HG02973 (cell line): ENCODE measurements at regions not wholly inside any gene's neighbourhood (a gene's known extent, or its start where the extent isn't known, plus 50 kb on each side); places are given as distances from the start of the nearest gene placed in this dataset.
"Not testable (repeated sequence)": the region's sequence is repeated elsewhere in the genome, so short reads cannot be mapped to it uniquely, and the experiment has no call there.

Source experiments
- ATAC-seq: cut with Tn5 transposase; IDR thresholded peaks from one replicate; pipeline ENCODE4 v1.9.1; 2021; ENCODE audit warnings: moderate library complexity; ENCODE audit not compliant: unreplicated experiment

DNA sequence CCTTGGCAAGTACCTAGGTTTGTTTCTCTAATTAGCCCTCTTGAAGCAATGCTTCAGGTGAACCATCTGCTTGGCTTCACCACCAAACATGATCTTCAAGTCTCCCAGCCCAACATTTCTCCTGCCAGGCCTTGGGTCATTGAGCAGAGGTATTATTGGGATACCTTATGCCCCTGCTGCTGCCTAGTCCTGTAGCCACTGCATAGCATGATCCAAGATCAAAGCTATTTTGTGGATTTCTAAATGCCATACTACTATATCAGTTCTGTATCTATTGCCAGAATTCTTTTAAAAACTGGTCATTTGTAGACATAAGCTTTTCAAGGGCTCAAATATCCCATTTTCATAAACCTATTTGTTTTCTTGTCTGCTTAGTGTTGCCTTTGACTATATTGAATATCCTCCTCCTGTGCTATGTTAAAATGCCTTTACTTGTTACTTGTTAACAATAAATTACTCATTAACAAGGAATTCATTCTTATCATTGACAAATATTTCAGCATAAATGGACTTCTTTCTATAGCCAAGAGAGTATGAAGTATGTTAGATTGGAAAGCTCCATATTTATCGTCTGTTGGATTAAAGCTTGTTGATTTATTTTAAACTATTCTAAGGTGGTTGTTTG lies 204.5 kb upstream of the RBBP8 start:
- no peak for ATAC-seq

DNA sequence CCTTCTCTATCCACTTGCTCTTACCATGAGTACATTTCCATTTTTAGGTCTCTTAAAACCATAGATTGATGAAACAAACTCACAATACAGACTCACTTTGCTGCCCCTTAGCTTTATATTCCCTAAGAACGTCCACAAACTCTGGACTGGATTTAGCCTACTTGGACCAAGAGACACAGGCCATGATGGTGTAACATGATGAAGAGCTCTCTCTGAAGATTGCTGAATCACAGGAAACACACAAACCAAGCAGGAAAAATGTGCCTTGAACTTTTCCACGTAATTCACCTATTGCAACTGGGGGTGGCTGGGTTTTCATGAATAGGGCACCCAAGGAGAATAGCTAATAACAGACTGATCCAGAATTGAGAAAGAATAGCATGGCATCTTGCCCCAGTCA lies 201.7 kb upstream of the RBBP8 start:
- ATAC-seq = no peak

DNA sequence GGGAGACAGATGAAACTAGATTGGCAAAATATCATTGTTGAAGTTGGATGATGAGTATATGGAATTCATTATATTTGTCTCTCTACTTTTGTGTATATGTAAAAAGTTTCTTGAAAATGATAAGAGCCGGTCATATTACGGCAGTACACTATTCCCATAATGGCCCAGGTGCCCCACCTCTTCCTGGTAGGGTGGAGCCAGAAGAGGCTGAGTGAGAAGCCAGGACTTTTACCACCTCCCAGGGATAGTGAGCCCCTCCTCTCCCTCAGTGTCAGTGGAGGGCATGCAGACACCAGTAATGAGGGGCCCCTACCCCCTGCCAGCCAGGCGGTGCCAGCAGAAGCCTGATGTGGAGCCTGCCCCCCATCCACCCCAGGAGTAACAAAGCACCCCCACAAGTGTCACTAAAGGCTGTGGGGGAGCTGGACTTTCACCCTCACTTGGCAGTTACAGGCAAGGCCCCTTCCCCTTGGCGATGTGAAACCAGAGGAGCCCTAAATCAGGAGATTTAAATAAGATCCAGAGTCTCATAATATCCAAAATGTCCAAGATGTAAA lies 198.9 kb upstream of the RBBP8 start:
- no peak for ATAC-seq

DNA sequence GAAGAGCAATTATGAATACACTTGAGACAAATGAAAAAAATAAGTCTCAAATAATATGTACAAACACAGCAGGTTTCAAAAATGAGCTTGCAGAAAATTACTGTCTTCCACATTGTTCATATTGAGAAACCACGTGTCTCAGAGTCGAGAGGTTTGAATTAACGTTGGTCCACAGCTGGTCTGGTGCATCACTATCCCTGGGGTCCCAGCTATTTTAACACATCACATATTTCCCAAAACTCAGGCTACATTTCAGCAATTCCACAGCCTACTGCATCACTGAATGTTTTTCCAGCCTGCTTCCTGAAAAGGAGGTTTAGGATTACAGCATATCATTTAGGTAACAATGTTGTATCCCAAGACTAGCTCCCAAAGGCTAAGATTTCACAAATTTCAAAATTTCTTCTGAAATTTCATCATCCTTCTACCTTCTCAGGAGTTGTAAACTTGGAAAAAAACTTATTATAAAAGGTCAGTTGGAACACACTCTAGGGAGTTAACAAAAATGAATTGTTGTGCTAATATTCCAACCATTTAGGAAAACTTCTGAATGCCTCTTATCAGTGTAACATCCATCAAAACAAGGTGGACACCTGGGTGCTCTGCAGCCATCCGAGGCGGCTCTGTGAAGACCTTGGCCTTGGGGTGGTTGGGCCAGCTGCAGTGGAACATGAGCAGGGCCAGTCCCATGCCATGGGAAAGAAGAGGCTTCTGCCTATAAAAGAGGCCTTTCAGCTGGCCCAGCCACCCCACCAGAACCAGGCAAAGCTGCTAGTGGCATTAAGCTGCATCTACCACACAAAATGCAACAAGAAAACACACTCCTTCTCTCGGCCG lies 198.1 kb upstream of the RBBP8 start:
- no peak for ATAC-seq

DNA sequence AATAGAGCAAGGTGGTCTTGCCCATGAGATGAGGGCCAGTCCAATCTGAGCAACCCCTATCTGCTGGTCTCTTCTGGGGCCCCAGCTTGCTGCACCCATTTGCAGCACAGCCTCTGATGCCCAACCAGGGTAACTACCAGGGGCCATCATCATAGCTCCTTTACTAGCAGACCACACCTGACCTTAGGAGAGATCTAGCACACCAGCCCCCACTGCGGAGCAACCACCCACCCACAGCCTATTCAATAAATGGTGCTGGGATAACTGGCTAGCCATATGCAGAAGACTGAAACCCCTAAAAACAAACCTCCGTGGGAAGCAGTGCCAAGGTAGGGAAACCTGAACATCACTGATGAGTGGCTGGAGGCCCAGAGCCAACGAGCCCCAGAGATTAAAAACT lies 196.1 kb upstream of the RBBP8 start:
- no peak for ATAC-seq

DNA sequence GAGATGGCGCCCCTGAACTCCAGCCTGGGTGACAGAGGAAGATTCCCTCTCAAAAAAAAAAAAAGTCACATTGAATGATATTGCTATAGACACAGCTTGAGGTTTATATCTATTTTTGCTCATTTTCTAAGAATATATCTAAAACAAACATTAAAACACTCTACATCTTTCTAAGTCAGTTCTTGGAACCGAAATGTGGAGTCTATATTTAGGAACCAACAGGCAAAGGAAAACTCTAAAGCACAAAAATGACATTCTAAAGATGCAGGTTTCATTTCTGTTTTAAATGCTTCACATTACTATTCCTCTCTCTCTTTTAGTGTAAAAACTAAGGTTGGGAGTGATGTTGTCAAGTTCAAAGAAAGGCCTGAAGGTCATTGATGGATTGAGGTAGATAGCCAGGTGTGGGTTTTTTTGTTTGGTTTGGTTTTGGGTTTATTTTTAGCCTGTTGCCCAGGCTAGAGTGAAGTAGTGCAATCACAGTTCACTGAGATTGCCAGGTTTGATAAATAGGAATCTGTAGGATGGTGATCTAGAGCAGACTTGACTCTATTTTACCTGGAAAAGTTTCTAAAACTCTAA lies 194.0 kb upstream of the RBBP8 start:
- ATAC-seq = no peak

DNA sequence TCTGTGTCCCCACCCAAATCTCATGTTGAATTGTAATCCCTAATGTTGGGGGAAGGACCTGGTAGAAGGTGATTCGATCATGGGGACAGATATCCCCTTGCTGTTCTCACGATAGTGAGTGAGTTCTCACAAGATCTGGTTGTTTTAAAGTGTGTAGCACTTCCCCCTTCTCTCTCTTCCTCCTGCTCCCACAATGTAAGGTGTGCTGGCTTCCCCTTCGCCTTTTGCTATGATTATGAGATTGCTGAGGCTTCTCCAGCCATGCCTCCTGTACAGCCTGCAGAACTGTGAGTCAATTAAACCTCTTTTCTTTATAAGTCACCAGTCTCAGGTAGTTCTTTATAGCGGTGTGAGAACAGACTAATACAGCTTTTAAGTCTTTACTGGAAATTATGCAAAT lies 193.3 kb upstream of the RBBP8 start:
- no peak for ATAC-seq

DNA sequence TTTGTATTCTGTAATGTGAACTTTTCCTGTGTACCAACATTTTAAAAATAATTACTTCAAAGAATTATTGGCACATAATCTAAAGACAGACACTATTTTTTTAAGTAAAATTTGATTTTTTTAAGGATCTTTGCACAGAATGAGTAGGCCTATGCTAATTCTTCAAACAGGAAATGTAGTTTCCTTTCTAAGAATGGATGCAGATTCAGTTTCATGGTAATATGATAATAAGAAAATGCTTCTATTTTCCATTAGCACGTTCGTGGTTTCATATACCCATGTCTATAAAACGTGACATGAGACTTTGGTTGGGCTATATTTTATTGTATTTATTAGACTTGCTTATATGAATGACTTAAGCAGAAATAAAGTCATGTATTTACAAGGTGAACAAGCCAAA lies 191.8 kb upstream of the RBBP8 start:
- no peak for ATAC-seq

DNA sequence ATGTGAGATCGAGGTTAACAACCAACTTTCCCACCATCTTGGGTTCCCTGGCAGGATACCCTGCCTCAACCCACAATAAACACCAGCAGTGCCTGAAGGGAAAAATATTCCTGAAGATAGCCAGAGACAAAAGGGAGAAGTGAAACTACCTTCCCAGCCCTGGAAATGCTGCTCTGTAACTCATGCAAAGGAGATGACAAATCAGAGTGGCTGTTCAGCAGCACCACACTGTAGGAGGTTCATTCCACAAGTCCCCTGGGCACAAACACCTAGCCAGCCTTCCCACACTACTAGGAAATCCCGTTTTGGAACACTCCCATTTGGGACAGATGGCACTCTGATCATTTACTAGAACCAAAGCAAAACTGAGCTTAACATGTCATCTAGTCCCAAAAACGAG lies 190.7 kb upstream of the RBBP8 start:
- ATAC-seq = no peak

DNA sequence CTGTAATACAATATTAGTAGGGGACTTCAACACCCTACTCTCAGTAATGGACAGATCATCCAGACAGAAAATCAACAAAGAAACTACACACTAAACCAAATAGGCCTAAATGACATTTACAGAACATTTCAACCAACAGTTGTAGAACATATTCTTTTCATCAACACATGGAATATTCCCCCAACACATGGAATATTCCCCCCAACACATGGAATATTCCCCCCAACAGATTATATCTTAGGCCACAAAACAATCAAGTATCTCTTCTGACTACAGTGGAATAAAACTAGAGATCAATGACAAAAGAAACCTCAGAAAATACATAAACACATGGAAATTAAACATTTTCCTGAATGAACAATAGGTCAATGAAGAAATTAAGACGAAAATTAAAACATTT lies 187.2 kb upstream of the RBBP8 start:
- ATAC-seq = no peak

DNA sequence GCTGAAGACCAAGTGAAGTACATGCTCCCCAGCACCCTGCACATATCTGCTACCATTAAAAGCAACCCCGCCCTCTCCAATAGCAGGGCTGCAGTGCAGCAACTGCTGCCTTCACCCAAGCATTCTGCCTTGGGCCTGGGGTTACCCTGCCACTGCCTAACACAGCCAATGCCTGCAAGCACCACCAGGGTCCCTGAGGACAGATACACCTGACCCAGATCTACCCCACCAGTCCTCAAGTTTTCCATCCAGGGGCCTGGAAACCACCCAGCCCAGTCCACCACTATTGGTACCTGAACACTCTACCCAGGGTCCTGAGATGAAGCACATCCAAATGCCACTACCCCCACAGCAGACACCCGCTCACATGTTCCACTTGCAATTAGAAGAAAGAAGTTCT lies 181.1 kb upstream of the RBBP8 start:
- ATAC-seq = no peak

DNA sequence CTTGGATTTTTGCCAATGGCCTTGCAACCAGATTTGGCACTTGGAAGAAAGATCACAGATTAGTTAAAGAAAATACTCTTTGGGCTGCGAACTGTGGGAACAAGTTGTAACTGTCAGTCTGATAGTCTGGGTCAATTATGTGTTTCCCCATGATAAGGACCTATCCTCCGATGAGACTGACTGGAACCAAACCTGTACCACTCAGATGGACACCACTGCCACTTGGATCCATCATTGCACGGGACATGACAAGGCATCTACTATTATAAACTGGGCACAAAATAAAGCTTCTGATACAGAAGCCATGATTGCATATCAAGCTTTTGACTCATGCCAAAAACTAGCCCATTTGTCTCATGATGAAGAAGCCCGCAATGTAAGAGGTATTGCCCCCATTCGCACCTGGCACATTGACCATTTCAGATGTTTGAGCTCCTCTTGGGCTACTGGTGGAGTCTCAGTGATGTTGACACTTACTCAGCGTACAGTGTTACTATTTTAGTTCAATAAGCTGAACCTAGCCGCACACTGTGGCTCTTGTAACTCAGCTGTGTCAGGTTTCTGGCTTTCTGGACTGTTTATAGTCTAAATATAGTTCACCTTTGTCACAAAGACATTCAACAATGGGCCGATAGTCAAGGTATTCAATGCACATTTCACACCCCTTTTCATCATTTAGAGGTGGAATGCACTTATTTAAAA lies 179.8 kb upstream of the RBBP8 start:
- no peak for ATAC-seq

DNA sequence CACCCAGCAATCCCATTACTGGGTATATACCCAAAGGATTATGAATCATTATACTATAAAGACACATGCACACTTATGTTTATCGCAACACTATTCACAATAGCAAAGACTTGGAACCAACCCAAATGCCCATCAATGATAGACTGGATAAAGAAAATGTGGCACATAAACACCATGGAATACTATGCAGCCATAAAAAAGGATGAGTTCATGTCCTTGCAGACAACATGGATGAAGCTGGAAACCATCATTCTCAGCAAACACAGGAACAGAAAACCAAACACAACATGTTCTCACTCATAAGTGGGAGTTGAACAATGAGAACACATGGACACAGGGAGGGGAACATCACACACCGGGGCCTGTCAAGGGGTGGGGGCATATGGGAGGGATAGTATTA lies 169.1 kb upstream of the RBBP8 start:
- not testable (repeated sequence) for ATAC-seq

DNA sequence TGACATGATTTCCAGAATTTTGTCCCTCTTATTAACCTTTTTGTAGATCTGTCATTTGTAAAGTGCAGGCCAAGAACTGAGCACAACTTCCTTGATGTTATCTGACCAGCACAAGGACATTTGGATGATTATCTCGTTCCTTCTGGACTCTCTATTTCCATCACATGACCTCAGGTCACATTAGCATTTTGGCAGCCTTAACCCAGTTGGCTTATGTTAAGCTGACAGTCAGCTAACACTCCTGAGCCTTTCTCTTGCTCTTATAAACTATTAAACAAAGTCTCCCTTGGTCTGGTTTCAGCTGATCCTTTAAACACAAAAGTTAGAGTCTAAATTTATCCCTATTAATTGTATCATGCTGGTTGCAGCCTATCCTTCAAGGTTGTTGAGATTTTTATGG lies 167.2 kb upstream of the RBBP8 start:
- no peak for ATAC-seq

DNA sequence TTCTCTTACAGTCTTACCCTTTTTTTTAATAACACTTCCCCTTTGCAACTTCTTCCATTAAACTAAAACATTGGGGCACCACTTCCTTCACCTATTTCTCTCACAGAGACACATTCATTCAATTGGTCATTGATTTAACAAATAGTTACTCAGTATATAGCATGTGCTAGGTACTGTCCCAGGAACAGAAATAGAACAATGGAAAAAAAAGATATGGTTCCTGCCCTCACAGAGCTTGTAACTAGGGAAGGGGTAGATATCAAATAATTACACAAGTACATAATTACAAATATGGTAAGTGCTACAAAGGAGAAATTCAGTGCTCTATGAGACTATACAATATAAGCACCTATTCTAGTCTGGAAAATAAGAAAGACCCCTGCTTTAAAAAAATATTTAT lies 165.5 kb upstream of the RBBP8 start:
- ATAC-seq = no peak

DNA sequence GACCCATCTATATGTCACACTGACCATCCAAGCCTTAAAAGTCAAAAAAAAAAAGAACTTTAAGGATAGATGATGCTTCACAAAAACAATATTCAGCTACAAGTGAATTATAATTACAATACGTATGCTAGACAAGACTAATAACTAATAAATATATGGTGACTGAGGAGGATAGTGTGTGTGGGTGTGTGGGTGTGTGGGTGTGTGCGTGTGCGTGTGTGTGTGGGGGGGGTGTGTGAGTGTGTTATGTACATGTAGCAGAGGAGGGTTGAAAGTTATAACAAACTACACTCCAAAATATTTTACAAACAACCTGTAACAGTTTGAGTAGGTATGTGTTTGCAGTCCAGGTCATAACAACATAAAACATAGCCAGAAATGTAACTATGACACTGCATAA lies 159.2 kb upstream of the RBBP8 start:
- no peak for ATAC-seq

DNA sequence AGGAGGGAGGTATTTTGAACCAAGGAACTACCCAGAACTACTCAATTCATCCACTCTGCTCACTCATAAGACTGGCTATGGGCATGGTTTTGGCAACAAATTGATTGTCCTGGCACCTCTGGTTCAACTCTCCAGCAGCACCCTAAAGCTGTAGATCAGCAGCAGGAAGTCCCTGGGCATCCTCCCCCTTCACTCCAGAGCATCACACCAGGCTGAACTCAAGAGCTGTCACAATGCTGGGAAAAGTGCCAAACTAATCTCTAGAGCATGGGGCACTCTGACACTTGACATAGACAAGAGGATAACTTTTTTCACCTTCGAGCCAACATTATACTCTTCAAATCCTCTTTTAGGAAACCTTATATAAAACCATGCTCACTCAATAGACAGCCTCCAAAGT lies 154.1 kb upstream of the RBBP8 start:
- no peak for ATAC-seq

DNA sequence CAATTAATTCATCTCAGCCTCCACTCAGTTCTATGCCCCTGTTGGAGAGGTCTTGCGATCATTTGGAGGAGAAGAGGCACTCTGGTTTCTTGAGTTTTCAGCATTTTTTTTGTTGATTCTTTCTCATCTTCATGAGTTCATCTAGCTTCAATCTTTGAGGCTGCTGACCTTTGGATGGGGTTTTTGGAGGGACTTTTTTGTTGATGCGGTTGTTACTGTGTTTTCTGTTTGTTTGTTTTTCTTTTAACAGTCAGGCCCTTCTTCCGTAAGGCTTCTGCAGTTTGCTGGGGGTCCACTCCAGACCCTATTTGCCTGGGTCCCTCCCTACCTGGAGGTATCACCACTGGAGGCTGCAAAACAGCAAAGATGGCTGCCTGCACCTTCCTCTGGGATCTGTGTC lies 149.9 kb upstream of the RBBP8 start:
- ATAC-seq = no peak

DNA sequence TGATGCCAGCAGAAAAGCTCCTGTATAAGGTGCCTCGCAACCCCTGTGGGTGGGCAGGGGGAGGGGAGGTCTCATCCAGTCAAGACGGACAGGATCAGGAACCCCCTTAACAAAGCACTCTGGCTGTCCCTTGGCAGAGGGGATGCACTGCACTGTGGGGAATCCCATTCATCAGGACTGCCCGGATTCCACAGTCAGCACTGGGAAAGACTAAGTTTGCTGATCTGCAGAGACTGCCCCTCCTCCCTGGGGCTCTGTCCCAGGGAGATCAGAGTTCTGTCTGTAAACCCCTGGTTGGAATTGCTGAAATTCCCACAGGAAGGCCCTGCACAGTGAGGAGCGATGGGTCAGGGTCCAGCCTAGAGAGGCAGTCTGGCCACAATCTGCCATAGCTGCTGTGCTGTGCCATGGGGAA lies 149.5 kb upstream of the RBBP8 start:
- ATAC-seq = no peak

DNA sequence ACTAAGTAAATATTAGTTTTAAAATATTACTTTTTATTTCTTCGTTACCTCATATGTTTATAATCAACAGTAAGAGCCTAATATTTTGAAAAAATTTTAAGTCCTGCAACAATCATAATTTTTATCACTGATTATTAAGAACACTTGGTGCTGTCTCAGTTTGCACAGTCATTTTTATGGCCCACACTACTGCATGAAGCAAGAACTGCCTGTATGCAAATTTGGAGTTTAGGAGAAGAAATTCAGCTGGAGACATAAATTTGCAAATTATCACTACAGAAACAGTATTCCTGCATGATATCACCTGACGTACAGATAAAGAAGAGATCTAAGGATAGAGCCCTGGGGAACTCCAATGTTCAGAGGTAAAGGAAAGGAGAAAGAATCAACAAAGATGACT lies 144.1 kb upstream of the RBBP8 start:
- no peak for ATAC-seq

DNA sequence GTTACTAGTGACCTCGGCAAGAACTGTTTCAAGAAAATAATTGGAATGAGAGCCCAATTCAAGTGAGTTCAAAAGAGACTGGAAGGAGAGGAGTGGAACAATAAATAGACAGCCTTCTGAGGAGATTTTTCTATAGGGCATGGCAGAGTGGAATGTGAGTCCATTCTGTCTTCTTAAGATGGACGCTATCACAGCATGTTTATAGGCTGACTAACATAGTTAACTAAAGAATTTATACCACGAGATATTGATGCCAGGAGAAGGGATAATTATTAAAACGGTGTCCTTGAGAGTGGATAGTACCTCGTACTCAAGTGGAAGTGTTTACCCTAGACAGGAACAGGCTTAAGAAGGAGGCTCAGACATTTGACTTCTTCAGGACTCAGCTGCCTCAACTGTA lies 143.5 kb upstream of the RBBP8 start:
- ATAC-seq = no peak
